Activated CD8-positive, alpha-beta T cell treated with anti-CD3 and anti-CD28 coated beads, Interleukin-2, amount 10 ng/mL, durations not matched to agents 7 days and 5 days (primary cell): ENCODE measurements at regions not wholly inside any gene's neighbourhood (a gene's known extent, or its start where the extent isn't known, plus 50 kb on each side); places are given as distances from the start of the nearest gene placed in this dataset.

ENCODE experiments used
- ATAC-seq: fragments of 150-1000 bp; cut with Tn5 transposase; one replicate; pipeline ENCODE4 v1.10.0; 2021; ENCODE audit warnings: moderate library complexity
- CTCF ChIA-PET: fragments of 350-600 bp; sonication (Branson Sonifier 250); formaldehyde crosslinking; loops from one replicate; lab custom pipeline; 2021; ENCODE audit warnings: antibody characterized with exemption; lab: Charles Lee
- POLR2A ChIA-PET: fragments of 350-600 bp; sonication (Branson Sonifier 250); formaldehyde crosslinking; loops from one replicate; lab custom pipeline; 2021; ENCODE audit warnings: antibody characterized with exemption; lab: Charles Lee
- DNase-seq: peaks from one replicate; pipeline ENCODE4 v3.0.0-alpha.2; 2020
- H3K27ac Mint-ChIP-seq: one replicate; pipeline ENCODE4 v1.8.0; 2021; ENCODE audit warnings: mild to moderate bottlenecking, mixed read lengths
- H3K27me3 Mint-ChIP-seq: one replicate; pipeline ENCODE4 v1.8.0; 2021; ENCODE audit warnings: low read depth, mixed read lengths
- H3K36me3 Mint-ChIP-seq: one replicate; pipeline ENCODE4 v1.8.0; 2021; ENCODE audit warnings: low read depth, mixed read lengths
- H3K4me1 Mint-ChIP-seq: one replicate; pipeline ENCODE4 v1.8.0; 2021; ENCODE audit warnings: low read depth, mixed read lengths
- H3K4me3 Mint-ChIP-seq: one replicate; pipeline ENCODE4 v1.8.0; 2021; ENCODE audit warnings: mild to moderate bottlenecking, mixed read lengths
- H3K9me3 Mint-ChIP-seq: one replicate; pipeline ENCODE4 v1.8.0; 2022; ENCODE audit warnings: mixed read lengths; ENCODE audit not compliant: insufficient read depth

DNA sequence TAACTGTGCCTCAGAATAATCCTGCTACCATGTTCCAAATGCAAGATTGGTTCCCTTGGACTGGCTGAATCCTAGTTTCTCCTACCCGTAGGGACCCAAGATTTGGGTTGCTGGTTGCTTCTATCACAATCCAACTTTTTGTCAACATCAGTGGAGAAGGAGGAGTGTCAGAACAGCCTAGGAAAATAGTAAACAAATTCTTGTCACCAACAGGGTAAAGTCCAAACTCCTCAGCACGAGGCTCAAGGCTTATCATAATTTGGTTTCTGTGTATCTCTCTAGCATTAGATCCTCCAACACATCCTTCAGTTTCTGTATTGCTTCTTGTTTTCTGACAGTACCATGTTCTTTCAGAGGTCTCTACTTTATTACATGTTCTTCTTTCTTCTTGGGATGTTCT, 370.2 kb upstream of the DAB1 start:
- ATAC-seq (no peak), DNase-seq (no peak)
- CTCF ChIA-PET: no interaction called here
- Mint-ChIP-seq H3K4me3 (no peak overlapping the region), H3K36me3 (no peaks in the 10 kb centered on the region), H3K4me1 (no peaks in the 10 kb centered on the region), H3K27ac (no peak overlapping the region), H3K27me3 (no peaks in the 10 kb centered on the region), H3K9me3 (no peaks in the 10 kb centered on the region)
- POLR2A ChIA-PET: no interaction called here

DNA sequence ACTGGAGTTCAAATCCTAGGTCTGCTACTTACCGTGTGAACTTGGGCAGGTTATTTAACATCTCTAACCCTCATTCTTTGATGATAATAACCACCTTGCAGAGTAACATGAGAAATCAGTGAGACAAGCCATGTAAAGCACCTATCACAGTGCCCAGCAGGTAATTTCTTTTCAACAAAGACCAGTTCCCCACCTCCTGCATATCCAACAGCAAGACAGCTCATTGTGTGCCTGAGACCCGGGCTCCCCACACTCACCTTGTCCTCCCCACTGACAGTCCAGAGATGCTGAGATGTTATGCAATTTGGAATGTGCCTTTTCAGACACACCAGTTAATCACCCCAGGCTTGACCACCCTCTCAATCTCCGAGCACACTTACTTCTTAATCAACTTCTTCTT, 367.6 kb upstream of the DAB1 start:
- no peaks in the 10 kb centered on the region for H3K36me3 Mint-ChIP-seq
- ATAC-seq (no peak), DNase-seq (no peak)
- ChIA-PET POLR2A (no interaction called here), CTCF (no interaction called here)
- H3K9me3 Mint-ChIP-seq: no peaks in the 10 kb centered on the region
- no peak overlapping the region for H3K4me3 Mint-ChIP-seq
- H3K4me1 Mint-ChIP-seq: no peaks in the 10 kb centered on the region
- no peak overlapping the region for H3K27ac Mint-ChIP-seq
- no peaks in the 10 kb centered on the region for H3K27me3 Mint-ChIP-seq

DNA sequence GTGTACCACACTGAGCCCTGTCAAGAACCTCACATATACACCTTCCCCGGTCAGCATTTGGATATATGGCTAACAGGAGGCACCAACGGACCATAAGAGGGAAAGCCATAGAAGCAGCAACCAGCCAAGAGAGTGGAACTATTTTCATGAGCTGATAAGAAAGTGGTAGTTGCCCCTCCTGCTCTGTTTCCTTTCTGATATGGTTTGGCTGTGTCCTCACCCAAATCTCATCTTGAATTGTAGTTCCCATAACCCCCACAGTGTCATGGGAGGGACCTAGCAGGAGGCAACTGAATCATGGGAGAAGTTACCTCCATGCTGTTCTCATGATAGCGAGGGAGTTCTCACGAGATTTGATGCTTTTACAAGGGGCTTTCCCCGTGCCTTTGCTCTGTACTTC, 366.1 kb upstream of the DAB1 start:
- H3K27ac Mint-ChIP-seq: no peak overlapping the region
- no peaks in the 10 kb centered on the region for H3K36me3 Mint-ChIP-seq
- no peaks in the 10 kb centered on the region for H3K9me3 Mint-ChIP-seq
- no peaks in the 10 kb centered on the region for H3K27me3 Mint-ChIP-seq
- no peak for ATAC-seq
- DNase-seq: no peak
- POLR2A ChIA-PET: no interaction called here
- no peaks in the 10 kb centered on the region for H3K4me1 Mint-ChIP-seq
- no peak overlapping the region for H3K4me3 Mint-ChIP-seq
- CTCF ChIA-PET: no interaction called here

DNA sequence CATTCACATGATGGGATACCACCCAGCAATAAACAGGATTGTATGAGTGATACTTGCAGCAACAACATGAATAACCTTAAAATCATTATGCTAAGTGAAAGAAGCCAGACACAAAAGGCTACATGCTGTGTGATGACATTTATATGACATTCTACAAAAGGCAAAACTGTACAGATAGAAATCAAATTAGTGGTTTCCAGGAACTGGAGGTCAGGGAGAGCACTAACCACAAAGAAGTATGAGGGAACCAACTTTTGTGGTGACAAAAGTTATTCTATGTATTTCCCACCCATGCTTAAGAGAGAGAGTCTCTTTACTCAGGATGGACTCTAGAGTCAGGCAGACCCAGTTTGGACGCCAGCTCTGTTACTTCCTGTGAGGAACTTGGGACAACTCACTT, 364.5 kb upstream of the DAB1 start:
- ATAC-seq: no peak
- Mint-ChIP-seq H3K4me3 (no peak overlapping the region), H3K27me3 (no peaks in the 10 kb centered on the region), H3K9me3 (no peaks in the 10 kb centered on the region), H3K27ac (no peak overlapping the region), H3K4me1 (no peaks in the 10 kb centered on the region), H3K36me3 (no peaks in the 10 kb centered on the region)
- no peak for DNase-seq
- ChIA-PET CTCF (no interaction called here), POLR2A (no interaction called here)

DNA sequence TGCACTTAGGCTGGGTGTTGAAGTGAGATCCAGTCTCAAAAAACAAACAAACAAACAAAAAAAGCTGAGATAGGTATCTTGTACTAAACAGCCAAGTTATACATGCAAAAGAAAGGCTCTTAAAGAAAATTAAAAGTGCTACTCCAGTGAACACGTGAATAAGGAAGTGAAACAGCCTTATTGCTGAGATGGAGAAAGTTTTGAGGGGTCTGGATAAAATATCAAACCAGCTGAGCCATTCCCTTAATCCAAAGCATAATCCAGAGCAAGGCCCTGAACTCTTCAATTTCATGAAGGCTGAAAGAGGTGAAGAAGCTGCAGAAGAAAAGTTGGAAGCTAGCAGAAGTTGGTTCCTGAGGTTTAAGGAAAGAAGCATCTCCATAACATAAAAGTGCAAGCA, 360.5 kb upstream of the DAB1 start:
- ChIA-PET POLR2A (no interaction called here), CTCF (no interaction called here)
- Mint-ChIP-seq H3K27me3 (no peaks in the 10 kb centered on the region), H3K4me3 (no peak overlapping the region), H3K36me3 (no peaks in the 10 kb centered on the region), H3K4me1 (peaks cover 2% of the 10 kb centered on the region), H3K9me3 (no peaks in the 10 kb centered on the region), H3K27ac (no peak overlapping the region)
- ATAC-seq (no peak), DNase-seq (no peak)

DNA sequence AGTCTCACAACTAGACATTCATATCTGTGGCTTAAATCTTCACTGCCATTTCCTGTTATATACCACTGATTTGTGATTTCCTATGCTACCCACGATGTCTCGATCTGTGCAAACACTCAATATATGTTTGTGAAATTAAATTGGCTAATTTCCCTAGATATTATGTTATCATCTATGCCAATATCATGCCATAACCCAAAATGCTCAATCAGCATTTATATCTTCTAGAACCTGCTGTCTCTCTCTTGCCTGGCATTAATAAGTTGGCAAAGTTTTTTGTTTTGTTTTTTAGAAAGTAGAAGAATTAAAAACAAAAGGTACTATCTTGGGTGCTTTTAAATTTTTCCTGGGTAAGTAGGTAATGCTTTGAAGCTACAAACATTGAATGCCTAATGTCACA, 358.5 kb upstream of the DAB1 start:
- POLR2A ChIA-PET: no interaction called here
- H3K4me1 Mint-ChIP-seq: peaks cover 2% of the 10 kb centered on the region
- no peaks in the 10 kb centered on the region for H3K36me3 Mint-ChIP-seq
- H3K27me3 Mint-ChIP-seq: no peaks in the 10 kb centered on the region
- ATAC-seq (no peak), DNase-seq (no peak)
- CTCF ChIA-PET: no interaction called here
- H3K4me3 Mint-ChIP-seq: no peak overlapping the region
- H3K9me3 Mint-ChIP-seq: no peaks in the 10 kb centered on the region
- no peak overlapping the region for H3K27ac Mint-ChIP-seq

DNA sequence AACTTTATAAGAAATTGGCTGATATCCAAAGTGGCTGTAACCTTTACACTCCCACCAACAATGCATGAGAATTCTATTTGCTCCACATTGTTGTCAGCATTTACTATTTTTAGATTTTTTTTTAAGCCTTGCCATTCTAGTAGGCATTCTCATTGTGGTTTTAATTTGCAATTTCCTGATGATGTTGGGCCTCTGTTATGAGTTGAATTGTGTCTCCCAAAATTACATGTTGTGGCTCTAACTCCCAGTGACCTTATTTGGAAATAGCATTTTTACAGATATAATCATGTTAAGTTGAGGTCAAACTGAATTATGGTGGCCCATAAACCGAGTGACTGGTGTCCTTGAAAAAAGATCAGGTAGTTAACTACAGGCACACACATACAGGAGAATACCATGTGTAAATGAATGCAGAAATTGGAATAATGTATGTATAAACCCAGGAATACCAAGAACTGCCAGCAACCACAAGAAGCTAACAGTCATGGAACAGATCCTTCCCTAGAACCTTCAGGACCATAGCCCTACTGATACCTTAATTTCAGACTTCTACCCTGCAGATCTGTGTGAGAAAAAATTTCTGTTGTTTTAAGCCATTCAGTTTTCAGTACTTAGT, 348.8 kb upstream of the DAB1 start:
- DNase-seq (no peak), ATAC-seq (no peak)
- Mint-ChIP-seq H3K36me3 (no peaks in the 10 kb centered on the region), H3K9me3 (no peaks in the 10 kb centered on the region), H3K27me3 (no peaks in the 10 kb centered on the region), H3K27ac (no peak overlapping the region), H3K4me3 (no peak overlapping the region), H3K4me1 (no peaks in the 10 kb centered on the region)
- POLR2A ChIA-PET: no interaction called here
- CTCF ChIA-PET: no interaction called here

DNA sequence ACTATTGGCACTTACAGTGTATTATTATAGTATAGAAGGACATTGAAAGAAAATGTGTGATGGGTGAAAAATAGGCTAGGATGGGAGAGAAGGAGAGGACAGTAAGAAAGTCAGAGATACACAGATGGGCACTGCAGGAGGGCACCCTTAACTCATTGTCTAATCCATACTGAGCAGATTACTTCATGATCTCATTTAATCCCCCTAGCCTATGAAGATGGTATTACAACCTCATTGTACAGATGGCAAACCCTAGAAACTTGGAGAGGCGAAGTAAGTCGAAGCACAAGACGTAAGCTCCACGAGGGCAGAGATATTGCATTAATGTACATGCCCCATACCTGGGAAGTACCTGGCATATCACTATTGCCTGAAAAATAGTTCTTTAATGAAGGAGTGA, 346.9 kb upstream of the DAB1 start:
- Mint-ChIP-seq H3K4me1 (no peaks in the 10 kb centered on the region), H3K27me3 (no peaks in the 10 kb centered on the region), H3K36me3 (no peaks in the 10 kb centered on the region), H3K27ac (no peak overlapping the region), H3K9me3 (no peaks in the 10 kb centered on the region), H3K4me3 (no peak overlapping the region)
- DNase-seq (no peak), ATAC-seq (no peak)
- ChIA-PET CTCF (no interaction called here), POLR2A (no interaction called here)

DNA sequence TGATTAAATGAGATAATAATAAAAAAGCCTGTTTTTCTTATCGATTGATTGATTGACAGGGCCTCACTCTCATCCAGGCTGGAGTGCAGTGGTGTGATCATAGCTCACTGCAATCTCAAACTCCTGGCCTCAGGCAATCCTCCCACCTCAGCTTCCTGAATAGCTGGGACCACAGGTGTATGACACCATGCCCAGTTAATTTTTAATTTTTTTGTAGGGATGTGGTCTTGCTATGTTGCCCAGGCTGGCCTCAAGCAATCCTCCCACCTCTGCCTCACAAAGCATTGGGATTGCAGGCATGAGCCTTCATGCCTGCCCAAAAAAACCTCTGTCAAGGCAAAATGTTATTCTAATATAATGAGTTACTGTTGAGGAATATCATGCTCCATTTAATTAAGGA, 346.4 kb upstream of the DAB1 start:
- ChIA-PET POLR2A (no interaction called here), CTCF (no interaction called here)

DNA sequence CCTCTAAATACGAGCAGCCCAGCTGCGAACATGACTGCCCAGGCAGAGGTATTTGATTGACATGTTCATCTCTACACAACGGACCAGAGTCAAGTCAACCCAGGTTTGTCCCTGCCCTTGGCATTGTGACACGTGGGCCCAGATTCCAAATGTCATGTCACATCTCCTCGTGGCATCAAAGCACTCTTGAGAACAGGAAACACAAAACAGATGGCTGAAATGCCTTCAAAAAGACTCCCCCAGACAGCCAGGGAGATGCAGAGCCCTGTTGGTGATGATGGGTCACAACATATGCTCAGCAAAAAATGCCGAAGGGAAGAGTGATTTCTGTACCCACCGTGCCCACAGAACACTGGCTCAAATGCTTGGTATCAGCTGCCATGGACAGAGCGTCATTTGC, 337.8 kb upstream of the DAB1 start:
- H3K27ac Mint-ChIP-seq: no peak overlapping the region
- no peak overlapping the region for H3K4me3 Mint-ChIP-seq
- no peaks in the 10 kb centered on the region for H3K36me3 Mint-ChIP-seq
- POLR2A ChIA-PET: no interaction called here
- ATAC-seq (no peak), DNase-seq (no peak)
- no peaks in the 10 kb centered on the region for H3K4me1 Mint-ChIP-seq
- CTCF ChIA-PET: no interaction called here
- H3K27me3 Mint-ChIP-seq: no peaks in the 10 kb centered on the region
- H3K9me3 Mint-ChIP-seq: no peaks in the 10 kb centered on the region

More for the DNA sequence above, 346.4 kb upstream of the DAB1 start:
- Mint-ChIP-seq H3K27ac (no peak overlapping the region), H3K4me1 (no peaks in the 10 kb centered on the region), H3K36me3 (no peaks in the 10 kb centered on the region), H3K27me3 (no peaks in the 10 kb centered on the region), H3K4me3 (no peak overlapping the region), H3K9me3 (no peaks in the 10 kb centered on the region)
- DNase-seq: no peak
- no peak for ATAC-seq

DNA sequence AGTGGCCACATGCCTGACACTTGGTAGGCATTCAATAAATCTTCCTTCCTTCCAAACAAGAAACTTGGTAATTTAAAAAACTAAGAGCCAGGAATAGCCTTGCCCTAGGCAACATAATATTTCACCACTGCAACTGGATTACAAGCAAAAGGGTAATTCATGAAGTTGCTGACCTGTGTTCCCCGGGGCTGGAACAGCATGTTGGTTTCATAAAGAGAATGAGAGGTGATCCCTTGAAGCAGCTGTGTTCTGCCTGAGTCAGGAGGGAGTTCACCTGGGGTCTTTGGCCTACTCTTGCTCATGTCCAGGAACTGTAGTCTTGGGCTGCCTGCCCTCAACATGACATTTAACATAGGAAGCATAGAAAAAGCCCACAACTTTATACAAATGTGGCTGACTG, 329.0 kb upstream of the DAB1 start:
- Mint-ChIP-seq H3K36me3 (no peaks in the 10 kb centered on the region), H3K27ac (no peak overlapping the region), H3K4me1 (no peaks in the 10 kb centered on the region), H3K9me3 (no peaks in the 10 kb centered on the region), H3K27me3 (no peaks in the 10 kb centered on the region), H3K4me3 (no peak overlapping the region)
- CTCF ChIA-PET: interaction anchor here (1.6 kb wide), 1 partner anchor 12 kb away, joined by 4 read pairs; no protein-coding TSS in a partner anchor
- DNase-seq (no peak), ATAC-seq (no peak)
- POLR2A ChIA-PET: no interaction called here

DNA sequence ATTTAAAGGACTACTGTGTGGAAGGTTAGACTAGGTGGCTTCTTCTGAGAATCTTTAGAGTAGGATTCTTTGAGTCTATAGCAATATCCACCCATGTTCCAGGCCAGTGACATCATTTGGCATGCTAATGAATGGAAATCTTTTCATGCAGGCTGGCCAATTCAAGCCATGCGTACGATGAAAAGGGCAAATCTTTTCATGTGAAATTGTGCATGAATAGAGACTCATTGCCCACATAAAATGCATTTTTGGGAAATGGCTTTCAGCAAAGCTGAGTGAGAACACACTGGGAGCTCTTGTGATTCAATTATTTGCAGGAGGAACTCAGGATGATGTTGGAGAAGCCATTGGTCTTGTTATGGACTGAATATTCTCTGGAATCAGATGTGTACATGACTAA, 324.9 kb upstream of the DAB1 start:
- no peak overlapping the region for H3K4me3 Mint-ChIP-seq
- DNase-seq: no peak
- ChIA-PET CTCF (no interaction called here), POLR2A (no interaction called here)
- ATAC-seq: no peak
- no peaks in the 10 kb centered on the region for H3K36me3 Mint-ChIP-seq
- no peaks in the 10 kb centered on the region for H3K9me3 Mint-ChIP-seq
- no peaks in the 10 kb centered on the region for H3K27me3 Mint-ChIP-seq
- H3K4me1 Mint-ChIP-seq: no peaks in the 10 kb centered on the region
- H3K27ac Mint-ChIP-seq: no peak overlapping the region

DNA sequence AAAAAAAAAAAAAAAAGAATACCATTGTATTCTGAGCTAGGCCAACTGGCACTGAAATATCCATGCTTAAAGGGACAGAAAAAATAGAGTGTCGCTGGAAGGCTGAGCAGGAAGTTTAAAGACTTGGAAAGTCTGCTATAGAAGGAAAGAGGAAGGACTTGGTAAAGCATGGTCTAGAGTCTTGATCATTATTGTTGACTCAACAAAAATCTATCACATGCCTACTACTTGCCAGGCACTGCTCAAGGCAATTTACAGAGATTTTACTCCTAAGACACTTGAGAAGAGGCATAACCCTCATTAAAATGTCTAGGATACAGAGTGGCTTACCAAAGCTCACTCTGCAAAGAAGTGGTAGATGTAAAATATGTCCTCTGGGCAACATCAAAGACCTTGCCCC, 324.0 kb upstream of the DAB1 start:
- H3K4me3 Mint-ChIP-seq: no peak overlapping the region
- POLR2A ChIA-PET: no interaction called here
- H3K36me3 Mint-ChIP-seq: no peaks in the 10 kb centered on the region
- no peak overlapping the region for H3K27ac Mint-ChIP-seq
- no peaks in the 10 kb centered on the region for H3K27me3 Mint-ChIP-seq
- DNase-seq: no peak
- no peaks in the 10 kb centered on the region for H3K4me1 Mint-ChIP-seq
- CTCF ChIA-PET: no interaction called here
- no peaks in the 10 kb centered on the region for H3K9me3 Mint-ChIP-seq
- no peak for ATAC-seq
